DND-41 (cell line): ENCODE measurements at regions not wholly inside any gene's neighbourhood (a gene's known extent, or its start where the extent isn't known, plus 50 kb on each side); places are given as distances from the start of the nearest gene placed in this dataset.

ENCODE experiments used
- CTCF ChIP-seq: IDR thresholded peaks from 2 replicates; pipeline ENCODE4 v1.5.1; 2012; ENCODE audit warnings: borderline replicate concordance, low read length, moderate library complexity, mild to moderate bottlenecking; ENCODE audit not compliant: poor library complexity, severe bottlenecking; ENCODE audit errors: extremely low read depth
- EZH2 ChIP-seq: IDR thresholded peaks from 3 replicates; pipeline ENCODE4 v1.6.1; 2012; ENCODE audit warnings: borderline replicate concordance, low read depth, mild to moderate bottlenecking, moderate library complexity, low read length, inconsistent platforms; ENCODE audit not compliant: severe bottlenecking

DNA sequence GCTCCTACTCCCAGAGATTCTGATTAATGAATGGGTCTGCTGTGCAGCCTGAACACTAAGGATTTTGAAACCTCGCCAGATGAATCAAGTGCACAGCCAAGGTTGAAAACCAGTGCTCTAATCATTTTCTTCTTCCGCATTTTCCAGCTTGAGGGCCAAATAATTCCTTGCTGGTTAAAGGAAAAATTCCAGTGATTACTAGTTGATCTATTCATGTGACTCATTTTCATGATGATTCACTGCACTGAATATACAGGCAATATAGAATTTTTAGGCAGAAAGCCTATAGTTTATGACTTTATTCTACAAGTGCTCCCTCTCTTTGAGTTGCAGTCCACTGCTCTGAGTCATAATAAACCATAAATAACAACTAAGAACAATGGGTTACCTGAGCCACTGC lies 80.6 kb upstream of the PROKR2 start:
- TF ChIP-seq CTCF = no peak
- TF ChIP-seq EZH2 = no peak
